ENCODE measurements at regions not wholly inside any gene's neighbourhood (a gene's known extent, or its start where the extent isn't known, plus 50 kb on each side); places are given as distances from the start of the nearest gene placed in this dataset.

DNA sequence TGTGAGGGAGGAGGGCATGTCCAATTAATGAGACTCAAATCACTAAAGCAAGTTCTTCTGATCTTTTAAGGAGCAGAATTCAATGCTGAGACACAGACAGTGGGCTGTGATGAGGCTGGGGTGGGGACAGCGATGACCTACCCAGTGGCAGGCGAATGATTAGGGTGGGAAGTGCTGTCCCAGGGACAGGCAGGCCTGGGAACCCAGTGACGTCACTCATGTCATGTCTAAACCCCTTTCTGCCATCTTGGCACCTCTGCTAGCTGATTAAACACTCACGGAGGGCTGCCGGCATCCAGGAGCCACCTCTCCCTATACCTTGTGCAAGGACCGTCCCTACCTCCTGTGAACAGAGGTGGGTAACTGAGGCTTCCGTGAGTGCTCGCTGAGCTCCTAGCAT is 1235.2 kb downstream of the TBC1D22A start (continued):
- TF ChIP-seq ZNF549 (tag by site-specific recombination; IDR thresholded peaks at IDR 0.05) (no peak), ZFP3 (tag by site-specific recombination; IDR thresholded peaks at IDR 0.05; ENCODE audit: low read depth) (no peak), ZNF791 (tag by site-specific recombination; IDR thresholded peaks at IDR 0.05) (no peak), ZNF391 (tag by site-specific recombination; IDR thresholded peaks at IDR 0.05; ENCODE audit: borderline replicate concordance, low read depth) (no peak), ZNF133 (tag by site-specific recombination; IDR thresholded peaks at IDR 0.05) (no peak), TRIM28 (IDR thresholded peaks at IDR 0.05; ENCODE audit: borderline replicate concordance, low read length) (no peak), ZSCAN30 (tag by site-specific recombination; IDR thresholded peaks at IDR 0.05) (no peak)

DNA sequence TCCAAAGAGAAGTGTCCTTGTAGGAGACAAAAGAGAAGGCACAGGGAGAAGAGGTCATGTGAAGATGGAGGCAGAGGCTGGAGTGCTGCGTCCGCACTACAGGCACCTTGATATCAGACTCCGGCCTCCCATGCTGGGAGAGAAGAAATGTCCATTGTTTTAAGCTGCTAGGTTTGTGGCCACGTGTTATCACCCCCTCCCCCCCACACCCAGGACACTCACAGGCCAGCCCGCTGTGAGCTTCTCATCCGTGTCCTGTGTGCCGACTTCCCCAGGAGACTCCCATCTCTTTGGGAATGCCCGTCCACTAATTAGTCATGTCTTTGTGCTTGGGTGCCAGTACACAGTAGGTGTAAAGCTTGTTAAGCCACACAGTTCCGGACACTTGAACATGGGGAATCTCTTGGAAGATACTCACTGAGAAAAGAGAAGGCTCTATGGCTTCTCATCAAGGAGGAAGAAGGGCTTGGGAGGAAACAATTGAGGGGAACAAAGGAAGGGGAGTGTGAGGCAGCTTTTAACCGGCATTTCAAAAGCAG is 1234.7 kb downstream of the TBC1D22A start:
- Histone ChIP-seq H3K27ac (ENCODE audit: extremely low read depth, low read depth, low read length) (no peak overlapping the region), H3K4me1 (ENCODE audit: control insufficient read depth, insufficient read depth, low read length) (no peaks in the 10 kb centered on the region), H3K9me3 (ENCODE audit: control insufficient read depth, insufficient read depth, low read depth, low read length) (no peaks in the 10 kb centered on the region), H3K36me3 (ENCODE audit: control insufficient read depth in 2 of 2, insufficient read depth in 1 of 2, low read length in 2 of 2) (no peaks in the 10 kb centered on the region), H3K4me3 (ENCODE audit: low read depth, low read length) (no peak overlapping the region)
- CTCF ChIA-PET: interaction anchor here (0.5 kb wide), 1 partner anchor 170 kb away, joined by 3 read pairs; no protein-coding TSS in a partner anchor
- TF ChIP-seq MZF1 (tag by site-specific recombination; IDR thresholded peaks at IDR 0.05; ENCODE audit: borderline replicate concordance): no peak
- TF ChIP-seq, protein P1, sequence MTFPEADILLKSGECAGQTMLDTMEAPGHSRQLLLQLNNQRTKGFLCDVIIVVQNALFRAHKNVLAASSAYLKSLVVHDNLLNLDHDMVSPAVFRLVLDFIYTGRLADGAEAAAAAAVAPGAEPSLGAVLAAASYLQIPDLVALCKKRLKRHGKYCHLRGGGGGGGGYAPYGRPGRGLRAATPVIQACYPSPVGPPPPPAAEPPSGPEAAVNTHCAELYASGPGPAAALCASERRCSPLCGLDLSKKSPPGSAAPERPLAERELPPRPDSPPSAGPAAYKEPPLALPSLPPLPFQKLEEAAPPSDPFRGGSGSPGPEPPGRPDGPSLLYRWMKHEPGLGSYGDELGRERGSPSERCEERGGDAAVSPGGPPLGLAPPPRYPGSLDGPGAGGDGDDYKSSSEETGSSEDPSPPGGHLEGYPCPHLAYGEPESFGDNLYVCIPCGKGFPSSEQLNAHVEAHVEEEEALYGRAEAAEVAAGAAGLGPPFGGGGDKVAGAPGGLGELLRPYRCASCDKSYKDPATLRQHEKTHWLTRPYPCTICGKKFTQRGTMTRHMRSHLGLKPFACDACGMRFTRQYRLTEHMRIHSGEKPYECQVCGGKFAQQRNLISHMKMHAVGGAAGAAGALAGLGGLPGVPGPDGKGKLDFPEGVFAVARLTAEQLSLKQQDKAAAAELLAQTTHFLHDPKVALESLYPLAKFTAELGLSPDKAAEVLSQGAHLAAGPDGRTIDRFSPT (tag by site-specific recombination; IDR thresholded peaks at IDR 0.05): no peak
- no peak for TF ChIP-seq ZNF830 (tag by site-specific recombination; IDR thresholded peaks at IDR 0.05; ENCODE audit: low read depth)
- TF ChIP-seq, protein P2, sequence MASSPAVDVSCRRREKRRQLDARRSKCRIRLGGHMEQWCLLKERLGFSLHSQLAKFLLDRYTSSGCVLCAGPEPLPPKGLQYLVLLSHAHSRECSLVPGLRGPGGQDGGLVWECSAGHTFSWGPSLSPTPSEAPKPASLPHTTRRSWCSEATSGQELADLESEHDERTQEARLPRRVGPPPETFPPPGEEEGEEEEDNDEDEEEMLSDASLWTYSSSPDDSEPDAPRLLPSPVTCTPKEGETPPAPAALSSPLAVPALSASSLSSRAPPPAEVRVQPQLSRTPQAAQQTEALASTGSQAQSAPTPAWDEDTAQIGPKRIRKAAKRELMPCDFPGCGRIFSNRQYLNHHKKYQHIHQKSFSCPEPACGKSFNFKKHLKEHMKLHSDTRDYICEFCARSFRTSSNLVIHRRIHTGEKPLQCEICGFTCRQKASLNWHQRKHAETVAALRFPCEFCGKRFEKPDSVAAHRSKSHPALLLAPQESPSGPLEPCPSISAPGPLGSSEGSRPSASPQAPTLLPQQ (tag by site-specific recombination; IDR thresholded peaks at IDR 0.05): no peak
- TF ChIP-seq ZNF23 (tag by site-specific recombination; IDR thresholded peaks at IDR 0.05; ENCODE audit: borderline replicate concordance): no peak
- no peak for TF ChIP-seq ZNF596 (tag by site-specific recombination; IDR thresholded peaks at IDR 0.05)
- TF ChIP-seq ZNF211 (tag by site-specific recombination; IDR thresholded peaks at IDR 0.05; ENCODE audit: low read depth): no peak
- TF ChIP-seq, protein P3, sequence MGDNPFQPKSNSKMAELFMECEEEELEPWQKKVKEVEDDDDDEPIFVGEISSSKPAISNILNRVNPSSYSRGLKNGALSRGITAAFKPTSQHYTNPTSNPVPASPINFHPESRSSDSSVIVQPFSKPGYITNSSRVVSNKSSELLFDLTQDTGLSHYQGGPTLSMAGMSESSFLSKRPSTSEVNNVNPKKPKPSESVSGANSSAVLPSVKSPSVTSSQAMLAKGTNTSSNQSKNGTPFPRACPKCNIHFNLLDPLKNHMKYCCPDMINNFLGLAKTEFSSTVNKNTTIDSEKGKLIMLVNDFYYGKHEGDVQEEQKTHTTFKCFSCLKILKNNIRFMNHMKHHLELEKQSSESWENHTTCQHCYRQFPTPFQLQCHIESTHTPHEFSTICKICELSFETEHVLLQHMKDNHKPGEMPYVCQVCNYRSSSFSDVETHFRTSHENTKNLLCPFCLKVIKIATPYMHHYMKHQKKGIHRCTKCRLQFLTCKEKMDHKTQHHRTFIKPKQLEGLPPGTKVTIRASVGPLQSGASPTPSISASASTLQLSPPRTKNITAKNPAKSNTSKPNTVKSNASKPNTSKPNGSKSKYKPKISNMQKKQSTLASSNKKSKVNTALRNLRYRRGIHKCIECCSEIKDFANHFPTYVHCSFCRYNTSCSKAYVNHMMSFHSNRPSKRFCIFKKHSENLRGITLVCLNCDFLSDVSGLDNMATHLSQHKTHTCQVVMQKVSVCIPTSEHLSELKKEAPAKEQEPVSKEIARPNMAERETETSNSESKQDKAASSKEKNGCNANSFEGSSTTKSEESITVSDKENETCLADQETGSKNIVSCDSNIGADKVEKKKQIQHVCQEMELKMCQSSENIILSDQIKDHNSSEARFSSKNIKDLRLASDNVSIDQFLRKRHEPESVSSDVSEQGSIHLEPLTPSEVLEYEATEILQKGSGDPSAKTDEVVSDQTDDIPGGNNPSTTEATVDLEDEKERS (tag by site-specific recombination; IDR thresholded peaks at IDR 0.05): no peak
- TF ChIP-seq, protein P4, sequence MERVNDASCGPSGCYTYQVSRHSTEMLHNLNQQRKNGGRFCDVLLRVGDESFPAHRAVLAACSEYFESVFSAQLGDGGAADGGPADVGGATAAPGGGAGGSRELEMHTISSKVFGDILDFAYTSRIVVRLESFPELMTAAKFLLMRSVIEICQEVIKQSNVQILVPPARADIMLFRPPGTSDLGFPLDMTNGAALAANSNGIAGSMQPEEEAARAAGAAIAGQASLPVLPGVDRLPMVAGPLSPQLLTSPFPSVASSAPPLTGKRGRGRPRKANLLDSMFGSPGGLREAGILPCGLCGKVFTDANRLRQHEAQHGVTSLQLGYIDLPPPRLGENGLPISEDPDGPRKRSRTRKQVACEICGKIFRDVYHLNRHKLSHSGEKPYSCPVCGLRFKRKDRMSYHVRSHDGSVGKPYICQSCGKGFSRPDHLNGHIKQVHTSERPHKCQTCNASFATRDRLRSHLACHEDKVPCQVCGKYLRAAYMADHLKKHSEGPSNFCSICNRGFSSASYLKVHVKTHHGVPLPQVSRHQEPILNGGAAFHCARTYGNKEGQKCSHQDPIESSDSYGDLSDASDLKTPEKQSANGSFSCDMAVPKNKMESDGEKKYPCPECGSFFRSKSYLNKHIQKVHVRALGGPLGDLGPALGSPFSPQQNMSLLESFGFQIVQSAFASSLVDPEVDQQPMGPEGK (tag by site-specific recombination; IDR thresholded peaks at IDR 0.05): no peak
- TF ChIP-seq, protein P5, sequence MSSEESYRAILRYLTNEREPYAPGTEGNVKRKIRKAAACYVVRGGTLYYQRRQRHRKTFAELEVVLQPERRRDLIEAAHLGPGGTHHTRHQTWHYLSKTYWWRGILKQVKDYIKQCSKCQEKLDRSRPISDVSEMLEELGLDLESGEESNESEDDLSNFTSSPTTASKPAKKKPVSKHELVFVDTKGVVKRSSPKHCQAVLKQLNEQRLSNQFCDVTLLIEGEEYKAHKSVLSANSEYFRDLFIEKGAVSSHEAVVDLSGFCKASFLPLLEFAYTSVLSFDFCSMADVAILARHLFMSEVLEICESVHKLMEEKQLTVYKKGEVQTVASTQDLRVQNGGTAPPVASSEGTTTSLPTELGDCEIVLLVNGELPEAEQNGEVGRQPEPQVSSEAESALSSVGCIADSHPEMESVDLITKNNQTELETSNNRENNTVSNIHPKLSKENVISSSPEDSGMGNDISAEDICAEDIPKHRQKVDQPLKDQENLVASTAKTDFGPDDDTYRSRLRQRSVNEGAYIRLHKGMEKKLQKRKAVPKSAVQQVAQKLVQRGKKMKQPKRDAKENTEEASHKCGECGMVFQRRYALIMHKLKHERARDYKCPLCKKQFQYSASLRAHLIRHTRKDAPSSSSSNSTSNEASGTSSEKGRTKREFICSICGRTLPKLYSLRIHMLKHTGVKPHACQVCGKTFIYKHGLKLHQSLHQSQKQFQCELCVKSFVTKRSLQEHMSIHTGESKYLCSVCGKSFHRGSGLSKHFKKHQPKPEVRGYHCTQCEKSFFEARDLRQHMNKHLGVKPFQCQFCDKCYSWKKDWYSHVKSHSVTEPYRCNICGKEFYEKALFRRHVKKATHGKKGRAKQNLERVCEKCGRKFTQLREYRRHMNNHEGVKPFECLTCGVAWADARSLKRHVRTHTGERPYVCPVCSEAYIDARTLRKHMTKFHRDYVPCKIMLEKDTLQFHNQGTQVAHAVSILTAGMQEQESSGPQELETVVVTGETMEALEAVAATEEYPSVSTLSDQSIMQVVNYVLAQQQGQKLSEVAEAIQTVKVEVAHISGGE (tag by site-specific recombination; conservative IDR thresholded peaks at IDR 0.05; ENCODE audit: low read depth): no peak
- no peak for TF ChIP-seq ZNF600 (tag by site-specific recombination; IDR thresholded peaks at IDR 0.05)
- TF ChIP-seq ZNF529 (tag by site-specific recombination; IDR thresholded peaks at IDR 0.05; ENCODE audit: insufficient replicate concordance): no peak
- TF ChIP-seq KLF9 (tag by site-specific recombination; IDR thresholded peaks at IDR 0.05; ENCODE audit: low read depth): no peak
- TF ChIP-seq, protein P6, sequence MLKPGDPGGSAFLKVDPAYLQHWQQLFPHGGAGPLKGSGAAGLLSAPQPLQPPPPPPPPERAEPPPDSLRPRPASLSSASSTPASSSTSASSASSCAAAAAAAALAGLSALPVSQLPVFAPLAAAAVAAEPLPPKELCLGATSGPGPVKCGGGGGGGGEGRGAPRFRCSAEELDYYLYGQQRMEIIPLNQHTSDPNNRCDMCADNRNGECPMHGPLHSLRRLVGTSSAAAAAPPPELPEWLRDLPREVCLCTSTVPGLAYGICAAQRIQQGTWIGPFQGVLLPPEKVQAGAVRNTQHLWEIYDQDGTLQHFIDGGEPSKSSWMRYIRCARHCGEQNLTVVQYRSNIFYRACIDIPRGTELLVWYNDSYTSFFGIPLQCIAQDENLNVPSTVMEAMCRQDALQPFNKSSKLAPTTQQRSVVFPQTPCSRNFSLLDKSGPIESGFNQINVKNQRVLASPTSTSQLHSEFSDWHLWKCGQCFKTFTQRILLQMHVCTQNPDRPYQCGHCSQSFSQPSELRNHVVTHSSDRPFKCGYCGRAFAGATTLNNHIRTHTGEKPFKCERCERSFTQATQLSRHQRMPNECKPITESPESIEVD (tag by site-specific recombination; IDR thresholded peaks at IDR 0.05): no peak
- POLR2A ChIA-PET: no interaction called here
